Ramos (cell line): ENCODE measurements at regions not wholly inside any gene's neighbourhood (a gene's known extent, or its start where the extent isn't known, plus 50 kb on each side); places are given as distances from the start of the nearest gene placed in this dataset.

Experiments
- in situ Hi-C: fragments of 300-500 bp; cut with MboI; formaldehyde crosslinking; loops from one replicate; pipeline ENCODE4 v1.14.3; 2022; ENCODE audit warnings: low sequenced_read_pairs; ENCODE audit not compliant: unreplicated experiment

- in situ Hi-C loops = no loop called here
Measured at GRCh38 chr18:24530630-24531111, 70.2 kb downstream of the HRH4 start.

GRCh38 chr18:24534271-24534670 lies 73.8 kb downstream of the HRH4 start:
- in situ Hi-C loops = no loop called here

GRCh38 chr18:24534737-24535136 lies 74.3 kb downstream of the HRH4 start:
- in situ Hi-C loops = no loop called here

- in situ Hi-C loops = no loop called here
Measured at GRCh38 chr18:24535527-24536295, 75.3 kb downstream of the HRH4 start.

- in situ Hi-C loops = no loop called here
Measured at GRCh38 chr18:24536326-24536725, 75.9 kb downstream of the HRH4 start.

- in situ Hi-C loops = no loop called here
Measured at GRCh38 chr18:24536834-24537233, 76.4 kb downstream of the HRH4 start.

- in situ Hi-C loops = no loop called here
Measured at GRCh38 chr18:24538414-24539264, 78.2 kb downstream of the HRH4 start.

GRCh38 chr18:24539866-24540617 lies 79.6 kb downstream of the HRH4 start:
- in situ Hi-C loops = no loop called here

- in situ Hi-C loops = no loop called here
Measured at GRCh38 chr18:24540896-24541295, 80.5 kb downstream of the HRH4 start.

- in situ Hi-C loops = no loop called here
Measured at GRCh38 chr18:24543086-24543794, 82.8 kb downstream of the HRH4 start.

GRCh38 chr18:24543795-24544498 lies 83.5 kb downstream of the HRH4 start:
- in situ Hi-C loops = no loop called here

- in situ Hi-C loops = no loop called here
Measured at GRCh38 chr18:24544949-24545348, 84.5 kb downstream of the HRH4 start.

GRCh38 chr18:24545651-24546050 lies 85.2 kb downstream of the HRH4 start:
- in situ Hi-C loops = no loop called here

GRCh38 chr18:24546307-24546706 lies 85.9 kb downstream of the HRH4 start:
- in situ Hi-C loops = no loop called here

GRCh38 chr18:24548583-24548982 lies 88.1 kb downstream of the HRH4 start:
- in situ Hi-C loops = no loop called here

- in situ Hi-C loops = no loop called here
Measured at GRCh38 chr18:24552218-24552617, 91.8 kb downstream of the HRH4 start.

- in situ Hi-C loops = no loop called here
Measured at GRCh38 chr18:24553571-24554285, 93.3 kb downstream of the HRH4 start.

- in situ Hi-C loops = no loop called here
Measured at GRCh38 chr18:24558403-24558802, 98.0 kb downstream of the HRH4 start.

GRCh38 chr18:24559526-24559925 lies 99.1 kb downstream of the HRH4 start:
- in situ Hi-C loops = no loop called here
